ENCODE measurements at regions not wholly inside any gene's neighbourhood (a gene's known extent, or its start where the extent isn't known, plus 50 kb on each side); places are given as distances from the start of the nearest gene placed in this dataset.

- Histone ChIP-seq H3K9me3 (replicated peaks in 1 of 2; ENCODE audit: control insufficient read depth in 1 of 2, insufficient read depth in 1 of 2, low read length in 2 of 2) (no peaks in the 10 kb centered on the region), H3K4me3 (replicated peaks in 1 of 3; ENCODE audit: low read depth in 2 of 3, low read length in 3 of 3) (no peak overlapping the region), H3K27me3 (ENCODE audit: control insufficient read depth in 2 of 2, insufficient read depth in 2 of 2, low read length in 2 of 2) (peaks cover 0 to 19% of the 10 kb centered on the region in 2 donors), H2AFZ (ENCODE audit: insufficient read depth, low read depth, low read length, poor library complexity, severe bottlenecking) (no peak overlapping the region), H3K4me1 (ENCODE audit: control insufficient read depth in 1 of 2, insufficient read depth in 2 of 2, low read length in 2 of 2) (peaks cover 4 to 6% of the 10 kb centered on the region in 2 donors), H3K79me2 (ENCODE audit: insufficient read depth, low read length) (no peaks in the 10 kb centered on the region), H3K27ac (ENCODE audit: low read depth in 1 of 2, low read length in 2 of 2) (no peak overlapping the region), H3K4me2 (replicated peaks; ENCODE audit: extremely low read depth, low read length, poor library complexity, severe bottlenecking) (no peak overlapping the region), H3K9ac (ENCODE audit: insufficient read depth, low read length, poor library complexity, severe bottlenecking) (no peak overlapping the region), H3K36me3 (replicated peaks in 1 of 2; ENCODE audit: control insufficient read depth in 1 of 2, insufficient read depth in 2 of 2, low read length in 2 of 2) (no peaks in the 10 kb centered on the region), H4K20me1 (ENCODE audit: insufficient read depth, low read length) (no peaks in the 10 kb centered on the region)
- Mint-ChIP-seq H3K27me3 (ENCODE audit: low read depth in 3 of 3) (peaks cover 20 to 25% (median 24%) of the 10 kb centered on the region in 3 donors), H3K9me3 (no peaks in the 10 kb centered on the region), H3K4me3 (no peak overlapping the region), H3K27ac (no peak overlapping the region), H3K4me1 (peaks cover 7% of the 10 kb centered on the region), H3K36me3 (no peaks in the 10 kb centered on the region)
- intact Hi-C loops (cut with micrococcal nuclease), result no loop called here
- TF ChIP-seq CTCF (IDR thresholded peaks at IDR 0.05), result no peak
- no peak for DNase-seq
- WGBS (ENCODE audit: insufficient coverage), result 88% methylated on average over 6 of the region's 6 CpGs
Measured at GRCh38 chr13:27001705-27002104, 169.9 kb downstream of the USP12 start.

GRCh38 chr13:27000686-27001085 is 170.9 kb downstream of the USP12 start:
- no peaks in the 10 kb centered on the region for H3K36me3 Mint-ChIP-seq
- H3K27me3 ChIP-seq (ENCODE audit: control insufficient read depth in 2 of 2, insufficient read depth in 2 of 2, low read length in 2 of 2), result peaks cover 0 to 9% of the 10 kb centered on the region in 2 donors
- no peaks in the 10 kb centered on the region for H3K4me1 ChIP-seq (ENCODE audit: control insufficient read depth in 1 of 2, insufficient read depth in 2 of 2, low read length in 2 of 2)
- WGBS (ENCODE audit: insufficient coverage), result 94% methylated on average over 2 of the region's 6 CpGs
- H3K4me1 Mint-ChIP-seq, result peaks cover 4% of the 10 kb centered on the region
- no peak overlapping the region for H3K27ac ChIP-seq (ENCODE audit: low read depth in 1 of 2, low read length in 2 of 2)
- no peaks in the 10 kb centered on the region for H3K36me3 ChIP-seq (replicated peaks in 1 of 2; ENCODE audit: control insufficient read depth in 1 of 2, insufficient read depth in 2 of 2, low read length in 2 of 2)
- TF ChIP-seq CTCF (IDR thresholded peaks at IDR 0.05), result no peak
- H3K27me3 Mint-ChIP-seq (ENCODE audit: low read depth in 3 of 3), result peaks cover 13 to 15% (median 15%) of the 10 kb centered on the region in 3 donors
- H3K9me3 ChIP-seq (replicated peaks in 1 of 2; ENCODE audit: control insufficient read depth in 1 of 2, insufficient read depth in 1 of 2, low read length in 2 of 2), result no peaks in the 10 kb centered on the region
- H2AFZ ChIP-seq (ENCODE audit: insufficient read depth, low read depth, low read length, poor library complexity, severe bottlenecking), result no peak overlapping the region
- H3K9me3 Mint-ChIP-seq, result peaks cover 0 to 2% (median 0%) of the 10 kb centered on the region in 7 donors
- H4K20me1 ChIP-seq (ENCODE audit: insufficient read depth, low read length), result no peaks in the 10 kb centered on the region
- no peak overlapping the region for H3K4me2 ChIP-seq (replicated peaks; ENCODE audit: extremely low read depth, low read length, poor library complexity, severe bottlenecking)
- H3K9ac ChIP-seq (ENCODE audit: insufficient read depth, low read length, poor library complexity, severe bottlenecking), result no peak overlapping the region
- no peak overlapping the region for H3K4me3 Mint-ChIP-seq
- intact Hi-C loops (cut with micrococcal nuclease), result no loop called here
- no peak overlapping the region for H3K4me3 ChIP-seq (replicated peaks in 1 of 3; ENCODE audit: low read depth in 2 of 3, low read length in 3 of 3)
- no peak overlapping the region for H3K27ac Mint-ChIP-seq
- no peaks in the 10 kb centered on the region for H3K79me2 ChIP-seq (ENCODE audit: insufficient read depth, low read length)
- no peak for DNase-seq

Measured in CD14-positive monocyte (primary cell).